Skeletal muscle satellite cell (primary cell): ENCODE measurements at regions not wholly inside any gene's neighbourhood (a gene's known extent, or its start where the extent isn't known, plus 50 kb on each side); places are given as distances from the start of the nearest gene placed in this dataset.
"Not testable (repeated sequence)": the region's sequence is repeated elsewhere in the genome, so short reads cannot be mapped to it uniquely, and the experiment has no call there.

Experiments
- H3K27me3 ChIP-seq: 2 replicates; pipeline ENCODE4 v1.7.0; 2013; ENCODE audit warnings: low read length; ENCODE audit not compliant: control insufficient read depth, insufficient read depth
- H3K36me3 ChIP-seq: 2 replicates; pipeline ENCODE4 v1.7.0; 2013; ENCODE audit warnings: mild to moderate bottlenecking, control low read depth, low read length; ENCODE audit not compliant: insufficient read depth
- H3K4me1 ChIP-seq: 2 replicates; pipeline ENCODE4 v1.7.0; 2013; ENCODE audit warnings: low read length; ENCODE audit not compliant: control insufficient read depth, insufficient read depth
- H3K4me2 ChIP-seq: 2 replicates; pipeline ENCODE4 v1.7.0; 2013; ENCODE audit warnings: mild to moderate bottlenecking, low read length
- H3K4me3 ChIP-seq: 2 replicates; pipeline ENCODE4 v1.7.0; 2013; ENCODE audit warnings: low read length
- H3K9ac ChIP-seq: 2 replicates; pipeline ENCODE4 v1.7.0; 2013; ENCODE audit warnings: mild to moderate bottlenecking, low read depth, low read length, moderate library complexity
- H3K9me3 ChIP-seq: replicated peaks from 2 replicates; pipeline ENCODE4 v1.7.0; 2013; ENCODE audit warnings: mild to moderate bottlenecking, control low read depth, low read length

DNA sequence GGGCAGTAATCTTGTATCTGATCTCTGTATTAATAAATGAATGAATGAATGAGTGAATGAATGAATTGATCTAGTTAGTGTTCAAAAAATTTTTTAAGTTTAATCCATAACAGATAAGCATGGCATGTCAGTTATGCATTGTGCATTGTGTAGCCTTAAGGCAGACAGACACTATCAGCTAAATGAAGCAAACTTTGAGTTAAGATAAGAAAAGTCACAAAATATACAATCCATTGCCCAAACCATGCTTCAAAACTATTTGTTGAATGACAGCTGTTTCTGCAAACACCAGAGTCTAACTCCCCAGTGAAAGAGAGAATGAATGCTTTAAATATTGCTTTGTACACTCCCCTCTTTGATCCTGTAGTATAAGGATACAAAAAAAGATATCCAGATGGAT is 314.3 kb upstream of the ETAA1 start:
- H3K4me3 ChIP-seq, result no peak overlapping the region
- no peak overlapping the region for H3K4me2 ChIP-seq
- no peaks in the 10 kb centered on the region for H3K36me3 ChIP-seq
- H3K27me3 ChIP-seq, result peaks cover 7% of the 10 kb centered on the region
- H3K4me1 ChIP-seq, result no peaks in the 10 kb centered on the region
- no peaks in the 10 kb centered on the region for H3K9me3 ChIP-seq
- no peak overlapping the region for H3K9ac ChIP-seq

DNA sequence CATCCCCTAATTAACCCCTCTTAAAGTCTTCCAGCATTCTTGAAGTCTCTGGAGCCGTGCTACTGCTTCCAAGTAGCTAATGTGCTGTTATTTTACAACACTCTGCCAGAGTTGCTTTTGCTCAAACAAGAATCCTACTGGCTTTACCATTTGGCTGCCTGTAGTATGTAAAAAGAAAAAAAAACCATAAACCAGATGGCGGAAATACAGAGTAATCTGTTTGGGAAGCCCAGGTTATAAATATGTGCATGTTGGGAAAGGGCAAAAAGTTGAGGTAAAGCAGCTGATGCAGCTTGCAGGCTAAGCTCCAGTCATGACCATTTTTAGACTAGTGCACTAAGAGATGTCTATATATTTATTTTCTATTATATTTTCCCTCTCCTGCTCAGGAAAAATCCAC is 313.2 kb upstream of the ETAA1 start:
- Histone ChIP-seq H3K36me3 (no peaks in the 10 kb centered on the region), H3K4me1 (no peaks in the 10 kb centered on the region), H3K27me3 (peaks cover 7% of the 10 kb centered on the region), H3K9ac (no peak overlapping the region), H3K9me3 (no peaks in the 10 kb centered on the region), H3K4me2 (no peak overlapping the region), H3K4me3 (no peak overlapping the region)

DNA sequence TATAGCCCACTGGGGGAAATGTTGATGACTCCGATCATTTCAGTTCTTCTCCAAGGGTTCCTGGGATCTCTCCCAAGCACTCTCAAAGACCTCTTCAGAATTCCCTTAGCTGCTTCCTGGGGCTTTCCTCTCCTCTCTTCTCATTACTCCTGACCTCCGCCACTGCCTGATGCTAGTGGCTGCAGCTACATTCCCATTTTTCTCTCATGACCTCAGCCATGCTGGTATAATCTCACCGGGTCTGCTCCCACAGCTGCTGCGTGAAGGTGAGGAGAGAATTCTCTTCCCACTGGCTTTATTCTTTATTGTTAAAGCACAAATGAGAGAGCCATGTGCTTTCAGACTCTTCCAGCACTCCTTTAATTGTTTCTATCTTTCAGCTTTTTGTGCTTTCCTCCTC is 312.0 kb upstream of the ETAA1 start:
- Histone ChIP-seq H3K4me1 (no peaks in the 10 kb centered on the region), H3K27me3 (peaks cover 7% of the 10 kb centered on the region), H3K36me3 (no peaks in the 10 kb centered on the region), H3K9ac (no peak overlapping the region), H3K4me3 (no peak overlapping the region), H3K9me3 (no peaks in the 10 kb centered on the region), H3K4me2 (no peak overlapping the region)

DNA sequence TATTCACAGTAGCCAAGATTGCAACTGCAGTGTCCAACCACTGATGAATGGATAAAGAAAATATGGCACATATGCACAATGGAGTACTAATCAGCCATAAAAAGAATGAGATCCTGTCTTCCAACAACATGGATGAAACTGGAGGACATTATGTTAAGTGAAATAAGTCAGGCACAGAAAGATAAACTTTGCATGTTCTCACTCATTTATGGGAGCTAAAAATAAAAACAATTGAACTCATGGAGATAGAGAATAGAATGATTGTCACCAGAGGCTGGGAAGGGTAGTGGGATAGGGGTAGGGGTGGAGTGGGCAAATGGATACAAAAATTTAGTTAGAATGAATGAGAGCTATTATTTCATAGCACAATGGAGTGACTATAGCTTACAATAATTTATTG is 305.5 kb upstream of the ETAA1 start:
- no peak overlapping the region for H3K4me3 ChIP-seq
- no peak overlapping the region for H3K9ac ChIP-seq
- no peaks in the 10 kb centered on the region for H3K9me3 ChIP-seq
- no peaks in the 10 kb centered on the region for H3K4me1 ChIP-seq
- no peaks in the 10 kb centered on the region for H3K36me3 ChIP-seq
- H3K27me3 ChIP-seq, result no peaks in the 10 kb centered on the region
- H3K4me2 ChIP-seq, result no peak overlapping the region

DNA sequence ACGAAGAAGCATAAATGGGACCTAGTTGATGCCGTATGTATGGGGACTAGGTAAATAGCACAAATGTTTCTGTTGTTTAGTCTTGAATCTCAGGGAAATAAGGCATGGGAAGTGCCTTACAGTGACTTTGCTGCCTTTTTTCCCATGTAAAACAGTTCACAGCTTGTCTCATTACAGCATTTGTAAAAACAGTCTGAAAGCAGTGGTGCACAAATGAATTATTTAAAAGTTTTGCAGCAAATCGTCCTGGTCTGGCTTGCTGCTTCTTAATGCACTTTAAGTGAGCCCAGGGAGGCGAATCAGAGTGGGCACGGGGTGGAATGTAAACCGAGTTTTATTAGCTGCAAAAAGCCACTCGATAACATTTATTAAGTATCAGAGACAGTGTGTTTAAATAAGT is 302.0 kb upstream of the ETAA1 start:
- no peak overlapping the region for H3K4me2 ChIP-seq
- H3K27me3 ChIP-seq, result peaks cover 2% of the 10 kb centered on the region

DNA sequence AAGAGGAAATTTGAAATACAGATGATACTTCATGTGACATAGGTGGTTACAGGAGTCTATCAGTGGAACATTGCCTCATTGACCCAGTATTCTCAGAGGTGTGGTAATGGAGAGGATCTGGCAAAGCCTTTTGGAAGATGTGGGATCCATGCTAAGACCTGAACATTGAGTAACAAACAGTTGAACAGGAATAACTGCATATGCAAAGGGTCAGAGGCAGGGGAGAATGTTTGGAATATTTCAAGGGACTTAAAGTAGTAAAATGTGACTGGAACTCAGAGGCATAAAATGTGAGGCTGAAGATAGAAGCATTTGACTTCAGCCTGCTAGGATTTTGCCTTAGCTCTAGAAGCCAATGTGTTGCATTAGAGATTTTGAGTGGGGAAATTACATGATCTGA is 300.2 kb upstream of the ETAA1 start:
- Histone ChIP-seq H3K4me3 (no peak overlapping the region), H3K9ac (no peak overlapping the region), H3K9me3 (no peaks in the 10 kb centered on the region), H3K27me3 (peaks cover 4% of the 10 kb centered on the region), H3K4me1 (no peaks in the 10 kb centered on the region), H3K4me2 (no peak overlapping the region), H3K36me3 (no peaks in the 10 kb centered on the region)

More for the DNA sequence above, 302.0 kb upstream of the ETAA1 start:
- no peaks in the 10 kb centered on the region for H3K4me1 ChIP-seq
- no peaks in the 10 kb centered on the region for H3K9me3 ChIP-seq
- no peaks in the 10 kb centered on the region for H3K36me3 ChIP-seq
- H3K4me3 ChIP-seq, result no peak overlapping the region
- H3K9ac ChIP-seq, result no peak overlapping the region

DNA sequence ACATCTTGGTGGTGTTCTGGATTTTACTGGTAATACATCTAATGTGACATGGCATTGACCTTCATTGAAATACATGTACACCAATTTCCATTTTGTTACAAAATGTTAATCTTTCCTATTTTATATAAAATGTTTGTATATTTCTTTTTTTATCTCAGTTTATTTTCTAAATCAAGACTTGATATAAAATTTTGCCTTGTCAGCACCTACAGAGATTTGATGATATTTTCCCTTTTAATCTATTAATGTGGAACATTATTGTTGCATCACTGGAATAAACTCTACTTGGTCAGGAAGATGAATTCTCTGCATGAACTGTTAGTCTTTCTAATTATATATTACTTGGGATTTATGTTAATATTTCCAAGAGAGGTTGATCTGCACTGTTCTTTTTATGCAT is 294.0 kb upstream of the ETAA1 start:
- no peak overlapping the region for H3K9ac ChIP-seq

DNA sequence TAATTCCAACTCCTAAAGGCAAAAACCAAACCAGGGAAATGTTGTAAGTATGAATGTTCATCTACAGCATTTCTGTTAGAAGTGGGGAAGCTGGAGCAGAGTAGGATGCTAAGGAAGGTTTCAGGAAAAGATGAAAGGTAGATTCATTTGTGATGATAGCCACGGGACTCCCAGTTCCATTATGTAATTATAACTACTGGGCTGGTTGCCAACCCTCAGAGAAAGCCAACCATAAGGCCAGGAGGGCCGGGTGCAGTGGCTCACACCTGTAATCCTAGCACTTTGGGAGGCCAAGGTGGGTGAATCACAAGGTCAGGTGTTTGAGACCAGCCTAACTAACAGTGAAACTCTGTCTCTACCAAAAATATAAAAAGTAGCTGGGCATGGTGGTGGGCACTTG is 288.9 kb upstream of the ETAA1 start:
- Histone ChIP-seq H3K4me1 (no peaks in the 10 kb centered on the region), H3K27me3 (no peaks in the 10 kb centered on the region), H3K4me2 (no peak overlapping the region), H3K9me3 (no peaks in the 10 kb centered on the region), H3K36me3 (no peaks in the 10 kb centered on the region), H3K9ac (no peak overlapping the region), H3K4me3 (no peak overlapping the region)

More for the DNA sequence above, 294.0 kb upstream of the ETAA1 start:
- Histone ChIP-seq H3K4me2 (no peak overlapping the region), H3K9me3 (no peaks in the 10 kb centered on the region), H3K36me3 (no peaks in the 10 kb centered on the region), H3K4me3 (no peak overlapping the region), H3K27me3 (peaks cover 4% of the 10 kb centered on the region), H3K4me1 (no peaks in the 10 kb centered on the region)

DNA sequence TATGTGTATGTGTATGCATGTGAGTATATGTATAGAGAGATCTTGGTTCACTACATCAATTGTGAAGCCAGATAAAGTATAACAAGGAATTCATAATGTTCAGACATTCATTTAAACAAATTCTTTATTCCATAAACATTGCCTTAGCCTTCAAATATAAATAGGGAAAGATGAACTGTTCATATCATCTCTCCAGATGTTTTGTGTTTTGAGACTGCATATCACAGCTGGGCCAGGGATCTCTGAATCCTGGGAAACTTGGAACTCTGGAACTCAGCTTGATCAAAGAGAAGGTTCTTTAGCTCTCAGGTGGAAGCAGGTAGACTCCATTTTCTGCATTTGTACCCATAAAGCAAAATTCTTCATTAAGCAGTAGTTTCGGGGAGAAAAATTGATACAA is 272.6 kb upstream of the ETAA1 start:
- H3K4me1 ChIP-seq, result no peaks in the 10 kb centered on the region
- H3K9me3 ChIP-seq, result no peaks in the 10 kb centered on the region
- H3K4me2 ChIP-seq, result no peak overlapping the region
- no peak overlapping the region for H3K9ac ChIP-seq
- no peaks in the 10 kb centered on the region for H3K27me3 ChIP-seq
- no peak overlapping the region for H3K4me3 ChIP-seq
- H3K36me3 ChIP-seq, result no peaks in the 10 kb centered on the region

DNA sequence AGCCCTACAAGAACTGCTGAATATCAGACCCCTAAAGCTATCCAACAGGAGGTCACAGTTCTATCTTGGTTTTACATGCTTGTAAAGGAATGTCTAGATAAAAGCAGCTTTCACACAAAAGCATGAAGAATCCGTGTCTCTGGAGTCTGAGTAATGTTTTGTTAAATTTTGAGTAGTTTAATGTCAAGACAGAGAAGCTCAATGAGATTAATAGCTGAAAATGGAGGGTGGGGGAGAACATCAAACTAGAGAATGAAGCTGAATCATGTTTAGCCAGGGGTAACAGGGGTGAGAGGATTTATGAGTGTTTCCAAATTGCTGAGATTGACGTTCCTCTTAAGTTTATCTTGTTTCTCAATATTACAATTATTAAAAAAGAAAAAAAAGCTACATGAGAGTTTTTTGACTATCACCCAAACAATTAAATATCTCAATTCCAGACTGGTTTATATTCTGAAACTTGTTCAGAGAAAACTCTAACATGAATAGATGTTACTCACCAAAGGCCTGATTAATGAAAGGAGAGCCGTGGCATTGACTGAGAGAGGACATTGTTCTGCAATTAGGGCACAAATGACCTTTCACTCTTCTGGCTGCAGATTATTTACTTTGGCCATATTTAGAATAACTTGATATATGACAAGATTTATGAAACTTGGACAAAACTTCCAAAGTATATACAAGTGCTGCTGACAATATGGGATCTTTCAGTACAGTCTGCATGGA is 266.4 kb upstream of the ETAA1 start:
- Histone ChIP-seq H3K9me3 (no peaks in the 10 kb centered on the region), H3K27me3 (no peaks in the 10 kb centered on the region), H3K9ac (no peak overlapping the region), H3K4me1 (no peaks in the 10 kb centered on the region), H3K4me3 (no peak overlapping the region), H3K4me2 (no peak overlapping the region), H3K36me3 (no peaks in the 10 kb centered on the region)

DNA sequence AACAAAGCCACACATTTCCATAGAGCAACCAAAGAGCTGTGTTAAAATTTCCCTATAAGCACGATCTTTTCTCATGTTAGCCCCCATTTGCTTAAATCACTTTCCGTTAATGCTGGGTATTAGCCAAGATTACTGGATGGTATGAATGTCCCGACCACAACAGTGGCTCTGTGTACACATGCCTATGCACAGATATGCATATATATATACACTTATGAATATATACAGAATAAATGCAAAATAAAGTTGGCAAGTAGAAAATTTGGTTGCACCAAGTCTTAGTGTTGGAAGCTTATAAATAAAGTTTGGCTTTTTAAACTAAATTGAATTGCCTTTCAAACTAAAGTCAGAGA is 265.9 kb upstream of the ETAA1 start:
- Histone ChIP-seq H3K9me3 (no peaks in the 10 kb centered on the region), H3K4me1 (no peaks in the 10 kb centered on the region), H3K9ac (no peak overlapping the region), H3K4me3 (no peak overlapping the region), H3K27me3 (no peaks in the 10 kb centered on the region), H3K36me3 (no peaks in the 10 kb centered on the region), H3K4me2 (no peak overlapping the region)

DNA sequence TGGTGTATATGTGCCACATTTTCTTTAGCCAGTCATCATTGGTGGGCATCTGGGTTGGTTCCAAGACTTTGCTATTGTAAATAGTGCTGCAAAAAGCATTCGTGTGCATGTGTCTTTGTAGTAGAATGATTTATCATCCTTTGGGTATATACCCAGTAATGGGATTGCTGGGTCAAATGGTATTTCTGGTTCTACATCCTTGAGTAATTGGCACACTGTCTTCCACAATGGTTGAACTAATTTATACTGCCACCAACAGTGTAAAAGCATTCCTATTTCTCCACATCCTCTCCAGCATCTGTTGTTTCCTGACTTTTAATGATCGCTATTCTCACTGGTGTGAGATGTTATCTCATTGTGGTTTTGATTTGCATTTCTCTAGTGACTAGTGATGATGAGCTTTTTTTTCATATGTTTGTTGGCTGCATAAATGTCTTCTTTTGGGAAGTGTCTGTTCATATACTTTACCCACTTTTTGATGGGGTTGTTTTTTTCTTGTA is 264.6 kb upstream of the ETAA1 start:
- not testable (repeated sequence) for H3K4me3 ChIP-seq, H3K27me3 ChIP-seq, H3K36me3 ChIP-seq, H3K4me1 ChIP-seq, H3K9ac ChIP-seq, H3K9me3 ChIP-seq, H3K4me2 ChIP-seq
